ENCODE measurements at regions not wholly inside any gene's neighbourhood (a gene's known extent, or its start where the extent isn't known, plus 50 kb on each side); places are given as distances from the start of the nearest gene placed in this dataset.

DNA sequence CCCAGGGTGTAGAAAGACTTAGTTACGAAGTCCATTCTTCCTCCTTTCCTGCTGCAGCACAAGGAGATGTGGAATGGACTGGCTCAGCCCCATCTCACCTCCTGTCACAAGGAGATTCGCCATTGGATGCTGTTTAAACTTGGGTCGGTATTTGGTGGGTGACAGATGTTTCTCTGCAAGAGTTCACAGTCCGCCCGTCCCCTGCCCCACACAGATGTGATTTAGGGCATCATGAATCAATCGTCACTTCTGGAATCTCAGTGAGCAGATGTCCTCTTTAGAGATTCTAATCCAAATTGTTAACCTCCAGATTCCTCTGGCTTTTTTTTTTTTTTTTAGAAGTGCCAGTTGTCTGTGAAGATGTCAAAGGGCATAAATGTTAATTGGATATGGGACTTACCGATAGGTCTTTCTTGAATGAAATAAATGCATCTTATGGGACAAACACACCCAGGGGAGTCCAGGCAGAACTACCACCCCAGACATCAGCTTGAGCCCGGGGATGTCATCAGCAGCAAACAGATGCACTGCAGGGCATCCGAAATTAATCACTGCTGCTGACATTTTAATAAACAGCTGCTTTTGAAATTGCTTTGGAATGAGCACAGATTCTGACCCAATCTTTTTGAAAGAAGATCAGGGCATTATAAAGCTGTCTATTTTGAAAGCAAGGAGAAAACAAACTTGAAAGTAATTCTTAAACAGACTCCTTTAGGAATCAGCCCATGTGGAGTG lies 117.6 kb upstream of the CDH4 start:
- TF ChIP-seq CTCF (IDR thresholded peaks at IDR 0.05; ENCODE audit: insufficient read depth, low read length, severe bottlenecking) = no peak
- no peak for DNase-seq (ENCODE audit: low read depth)
- Histone ChIP-seq H3K27me3 (ENCODE audit: control insufficient read depth, insufficient read depth, low read length) (no peaks in the 10 kb centered on the region), H3K4me3 (ENCODE audit: low read depth, low read length) (no peak overlapping the region), H3K36me3 (ENCODE audit: control insufficient read depth, insufficient read depth, low read length) (no peaks in the 10 kb centered on the region)
- peak; percentile 68 for FAIRE-seq

- no peak for TF ChIP-seq CTCF (IDR thresholded peaks at IDR 0.05; ENCODE audit: insufficient read depth, low read length, severe bottlenecking)
- no peak overlapping the region for H3K4me3 ChIP-seq (ENCODE audit: low read depth, low read length)
- no peaks in the 10 kb centered on the region for H3K36me3 ChIP-seq (ENCODE audit: control insufficient read depth, insufficient read depth, low read length)
- FAIRE-seq (no peak), DNase-seq (ENCODE audit: low read depth) (no peak)
- no peaks in the 10 kb centered on the region for H3K27me3 ChIP-seq (ENCODE audit: control insufficient read depth, insufficient read depth, low read length)
Observed at GRCh38 chr20:61135266-61135665, 116.8 kb upstream of the CDH4 start.

- no peak for TF ChIP-seq CTCF (IDR thresholded peaks at IDR 0.05; ENCODE audit: insufficient read depth, low read length, severe bottlenecking)
- Histone ChIP-seq H3K36me3 (ENCODE audit: control insufficient read depth, insufficient read depth, low read length) (no peaks in the 10 kb centered on the region), H3K27me3 (ENCODE audit: control insufficient read depth, insufficient read depth, low read length) (no peaks in the 10 kb centered on the region), H3K4me3 (ENCODE audit: low read depth, low read length) (no peak overlapping the region)
- FAIRE-seq = no peak
- DNase-seq (ENCODE audit: low read depth) = no peak
Observed at GRCh38 chr20:61135968-61136367, 116.1 kb upstream of the CDH4 start.

GRCh38 chr20:61138566-61138965 lies 113.5 kb upstream of the CDH4 start:
- no peak for TF ChIP-seq CTCF (IDR thresholded peaks at IDR 0.05; ENCODE audit: insufficient read depth, low read length, severe bottlenecking)
- no peaks in the 10 kb centered on the region for H3K36me3 ChIP-seq (ENCODE audit: control insufficient read depth, insufficient read depth, low read length)
- no peak for FAIRE-seq
- H3K27me3 ChIP-seq (ENCODE audit: control insufficient read depth, insufficient read depth, low read length) = no peaks in the 10 kb centered on the region
- no peak for DNase-seq (ENCODE audit: low read depth)
- H3K4me3 ChIP-seq (ENCODE audit: low read depth, low read length) = no peak overlapping the region

DNA sequence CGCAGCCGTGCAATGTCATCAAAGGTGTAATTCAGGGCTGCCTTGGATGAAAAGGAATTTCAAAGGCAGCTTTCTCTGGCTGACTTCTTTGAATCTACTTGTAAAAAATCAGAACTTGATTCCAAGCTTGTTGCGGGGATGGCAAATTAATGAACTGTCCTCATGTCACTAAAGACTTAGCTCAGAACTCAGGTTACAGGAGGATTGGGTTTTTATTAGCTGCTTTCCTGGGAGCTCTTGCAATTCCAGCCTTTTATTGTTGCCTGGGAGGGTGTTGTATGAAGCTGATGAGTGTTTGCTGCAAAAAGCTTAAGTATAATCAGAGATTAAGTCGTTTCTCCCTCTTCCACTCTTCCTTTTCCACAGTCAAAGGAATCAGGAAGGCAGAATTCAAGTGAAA lies 113.0 kb upstream of the CDH4 start:
- no peak for FAIRE-seq
- DNase-seq (ENCODE audit: low read depth) = no peak
- Histone ChIP-seq H3K27me3 (ENCODE audit: control insufficient read depth, insufficient read depth, low read length) (no peaks in the 10 kb centered on the region), H3K36me3 (ENCODE audit: control insufficient read depth, insufficient read depth, low read length) (no peaks in the 10 kb centered on the region), H3K4me3 (ENCODE audit: low read depth, low read length) (no peak overlapping the region)
- TF ChIP-seq CTCF (IDR thresholded peaks at IDR 0.05; ENCODE audit: insufficient read depth, low read length, severe bottlenecking) = no peak

- Histone ChIP-seq H3K27me3 (ENCODE audit: control insufficient read depth, insufficient read depth, low read length) (no peaks in the 10 kb centered on the region), H3K36me3 (ENCODE audit: control insufficient read depth, insufficient read depth, low read length) (no peaks in the 10 kb centered on the region), H3K4me3 (ENCODE audit: low read depth, low read length) (no peak overlapping the region)
- DNase-seq (ENCODE audit: low read depth) (no peak), FAIRE-seq (no peak)
- TF ChIP-seq CTCF (IDR thresholded peaks at IDR 0.05; ENCODE audit: insufficient read depth, low read length, severe bottlenecking) = no peak
Observed at GRCh38 chr20:61140576-61140975, 111.5 kb upstream of the CDH4 start.
